Mesendoderm (in vitro differentiated cells): ENCODE measurements at regions not wholly inside any gene's neighbourhood (a gene's known extent, or its start where the extent isn't known, plus 50 kb on each side); places are given as distances from the start of the nearest gene placed in this dataset.

ENCODE experiments used
- DNase-seq: peaks from one replicate; pipeline ENCODE4 v3.0.0; 2013
- H2AK5ac ChIP-seq: 2 replicates; pipeline ENCODE4 v1.6.1; 2013; ENCODE audit warnings: low read length, inconsistent platforms
- H2BK120ac ChIP-seq: 2 replicates; pipeline ENCODE4 v1.6.1; 2013; ENCODE audit warnings: low read depth, mild to moderate bottlenecking, low read length, moderate library complexity, mixed read lengths
- H2BK15ac ChIP-seq: replicated peaks from 2 replicates; pipeline ENCODE4 v1.6.1; 2013; ENCODE audit warnings: low read depth, mild to moderate bottlenecking, moderate library complexity
- H2BK5ac ChIP-seq: 2 replicates; pipeline ENCODE4 v1.6.1; 2013; ENCODE audit warnings: low read length, inconsistent platforms
- H3K18ac ChIP-seq: 2 replicates; pipeline ENCODE4 v1.6.1; 2013; ENCODE audit warnings: mild to moderate bottlenecking, low read length, mixed read lengths
- H3K23ac ChIP-seq: one replicate; pipeline ENCODE4 v1.6.1; 2013; ENCODE audit warnings: low read length
- H3K27ac ChIP-seq: 2 replicates; pipeline ENCODE4 v1.5.1; 2013; ENCODE audit warnings: low read depth, mild to moderate bottlenecking, inconsistent platforms, low read length, moderate library complexity
- H3K27me3 ChIP-seq: 2 replicates; pipeline ENCODE4 v1.6.1; 2013; ENCODE audit warnings: low read length, control low read depth, mild to moderate bottlenecking, inconsistent platforms; ENCODE audit not compliant: insufficient read depth, poor library complexity
- H3K36me3 ChIP-seq: 2 replicates; pipeline ENCODE4 v1.6.1; 2013; ENCODE audit warnings: low read length, inconsistent platforms; ENCODE audit not compliant: control insufficient read depth, insufficient read depth
- H3K4ac ChIP-seq: one replicate; pipeline ENCODE4 v1.6.1; 2013; ENCODE audit warnings: low read depth, mild to moderate bottlenecking, low read length, moderate library complexity
- H3K4me1 ChIP-seq: 2 replicates; pipeline ENCODE4 v1.6.1; 2013; ENCODE audit warnings: low read depth, low read length, inconsistent platforms; ENCODE audit not compliant: control insufficient read depth
- H3K4me2 ChIP-seq: 2 replicates; pipeline ENCODE4 v1.6.1; 2013; ENCODE audit warnings: low read length
- H3K4me3 ChIP-seq: 2 replicates; pipeline ENCODE4 v1.5.1; 2013; ENCODE audit warnings: mild to moderate bottlenecking, low read length
- H3K56ac ChIP-seq: one replicate; pipeline ENCODE4 v1.6.1; 2013; ENCODE audit warnings: low read length
- H3K79me1 ChIP-seq: 2 replicates; pipeline ENCODE4 v1.6.1; 2013; ENCODE audit warnings: low read length, inconsistent platforms
- H3K79me2 ChIP-seq: 2 replicates; pipeline ENCODE4 v1.6.1; 2013; ENCODE audit warnings: mild to moderate bottlenecking, low read length; ENCODE audit not compliant: control insufficient read depth, insufficient read depth
- H3K9ac ChIP-seq: 2 replicates; pipeline ENCODE4 v1.6.1; 2013; ENCODE audit warnings: low read length, inconsistent platforms
- H4K5ac ChIP-seq: one replicate; pipeline ENCODE4 v1.6.1; 2013; ENCODE audit warnings: low read length
- H4K8ac ChIP-seq: one replicate; pipeline ENCODE4 v1.6.1; 2013; ENCODE audit warnings: low read depth, mild to moderate bottlenecking, control low read depth, low read length, moderate library complexity
- WGBS: extraction: QIAGEN DNeasy Blood & Tissue Kit; methylation state at CpG from one replicate; pipeline ENCODE4 v1.1.7; 2013; ENCODE audit warnings: low lambda C conversion rate, missing lambda C conversion rate; ENCODE audit not compliant: insufficient coverage; ENCODE audit errors: extremely low coverage; 5-methylcytosine and 5-hydroxymethylcytosine counted together

GRCh38 chr1:106717591-106717990 lies 338.9 kb upstream of the PRMT6 start:
- H2BK15ac ChIP-seq: no peak overlapping the region
- H3K4me2 ChIP-seq: no peak overlapping the region
- no CpG with 5 or more reads among the region's 7 CpGs for WGBS
- no peak overlapping the region for H3K56ac ChIP-seq
- H3K4me3 ChIP-seq: no peak overlapping the region
- no peak overlapping the region for H2AK5ac ChIP-seq
- no peak overlapping the region for H4K5ac ChIP-seq
- no peak overlapping the region for H2BK5ac ChIP-seq
- no peaks in the 10 kb centered on the region for H3K79me2 ChIP-seq
- H3K4ac ChIP-seq: no peak overlapping the region
- H3K36me3 ChIP-seq: no peaks in the 10 kb centered on the region
- H3K18ac ChIP-seq: no peak overlapping the region
- no peaks in the 10 kb centered on the region for H3K27me3 ChIP-seq
- H3K23ac ChIP-seq: no peak overlapping the region
- H3K9ac ChIP-seq: no peak overlapping the region
- no peak for DNase-seq
- H3K79me1 ChIP-seq: no peaks in the 10 kb centered on the region
- H4K8ac ChIP-seq: no peak overlapping the region
- H3K27ac ChIP-seq: no peak overlapping the region
- H2BK120ac ChIP-seq: no peak overlapping the region
- no peaks in the 10 kb centered on the region for H3K4me1 ChIP-seq

DNA sequence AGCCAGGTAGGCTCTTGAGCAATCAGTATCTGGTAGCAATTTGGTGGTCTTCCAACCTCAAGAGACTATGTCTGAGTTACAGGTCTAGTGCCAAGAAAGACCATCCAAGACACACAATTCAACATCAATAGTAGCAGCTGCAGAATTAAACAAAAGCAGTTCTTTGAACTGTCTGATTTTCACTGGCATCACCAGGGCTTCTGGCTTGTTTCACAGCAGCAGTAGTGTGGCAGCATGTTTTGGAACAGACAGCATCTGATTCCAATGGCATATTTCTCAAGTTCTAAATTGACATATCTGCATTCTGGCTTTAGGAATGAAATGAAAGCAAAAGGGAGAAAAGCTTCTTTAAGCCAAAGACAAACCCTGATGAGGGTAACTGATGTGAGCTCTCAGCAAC lies 334.7 kb upstream of the PRMT6 start:
- H3K4ac ChIP-seq: no peak overlapping the region
- no peak overlapping the region for H3K9ac ChIP-seq
- no peak overlapping the region for H2BK120ac ChIP-seq
- H2BK15ac ChIP-seq: no peak overlapping the region
- H4K8ac ChIP-seq: no peak overlapping the region
- H2AK5ac ChIP-seq: no peak overlapping the region
- no peaks in the 10 kb centered on the region for H3K27me3 ChIP-seq
- no peaks in the 10 kb centered on the region for H3K79me2 ChIP-seq
- H3K79me1 ChIP-seq: no peaks in the 10 kb centered on the region
- H3K23ac ChIP-seq: no peak overlapping the region
- H3K56ac ChIP-seq: no peak overlapping the region
- H3K4me3 ChIP-seq: no peak overlapping the region
- no peak overlapping the region for H3K18ac ChIP-seq
- H2BK5ac ChIP-seq: no peak overlapping the region
- H3K4me1 ChIP-seq: no peaks in the 10 kb centered on the region
- DNase-seq: no peak
- no peak overlapping the region for H3K4me2 ChIP-seq
- no peaks in the 10 kb centered on the region for H3K36me3 ChIP-seq
- H4K5ac ChIP-seq: no peak overlapping the region
- no peak overlapping the region for H3K27ac ChIP-seq

GRCh38 chr1:106722466-106722865 lies 334.0 kb upstream of the PRMT6 start:
- no CpG with 5 or more reads among the region's 1 CpG for WGBS
- Histone ChIP-seq H3K56ac (no peak overlapping the region), H3K23ac (no peak overlapping the region)

DNA sequence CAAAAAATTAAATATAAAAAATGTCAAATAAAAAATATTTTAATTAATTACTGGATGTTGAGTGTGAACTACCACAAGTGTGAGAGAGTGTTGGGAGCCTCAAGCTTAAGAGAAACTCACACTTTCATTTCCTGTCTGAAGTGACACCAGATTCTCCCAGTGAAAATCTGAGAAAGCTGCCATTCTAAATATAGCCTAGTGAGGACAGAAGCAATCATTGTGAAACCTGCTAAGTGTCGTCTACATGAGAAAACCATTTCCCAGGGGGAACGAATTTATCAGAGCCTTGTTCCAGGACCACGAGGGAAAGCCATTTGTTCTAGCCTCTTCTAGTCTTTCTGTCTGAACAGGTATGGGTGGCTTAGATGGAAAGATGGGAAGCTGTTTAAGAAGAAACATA lies 329.3 kb upstream of the PRMT6 start:
- Histone ChIP-seq H3K79me2 (no peaks in the 10 kb centered on the region), H3K56ac (no peak overlapping the region), H3K4me1 (no peaks in the 10 kb centered on the region), H3K18ac (no peak overlapping the region), H2BK120ac (no peak overlapping the region), H3K4ac (no peak overlapping the region), H3K27ac (no peak overlapping the region), H3K79me1 (no peaks in the 10 kb centered on the region), H4K5ac (no peak overlapping the region), H2AK5ac (no peak overlapping the region), H2BK15ac (no peak overlapping the region), H4K8ac (no peak overlapping the region), H2BK5ac (no peak overlapping the region), H3K36me3 (no peaks in the 10 kb centered on the region), H3K4me3 (no peak overlapping the region), H3K9ac (no peak overlapping the region), H3K27me3 (no peaks in the 10 kb centered on the region), H3K4me2 (no peak overlapping the region), H3K23ac (no peak overlapping the region)
- DNase-seq: peak; percentile 41
- no CpG with 5 or more reads among the region's 3 CpGs for WGBS

More at GRCh38 chr1:106722466-106722865, 334.0 kb upstream of the PRMT6 start:
- Histone ChIP-seq H3K79me2 (no peaks in the 10 kb centered on the region), H3K36me3 (no peaks in the 10 kb centered on the region), H2BK5ac (no peak overlapping the region), H3K4me2 (no peak overlapping the region), H2BK120ac (no peak overlapping the region), H3K4me1 (no peaks in the 10 kb centered on the region), H2BK15ac (no peak overlapping the region), H2AK5ac (no peak overlapping the region), H3K4me3 (no peak overlapping the region), H3K79me1 (no peaks in the 10 kb centered on the region), H3K27ac (no peak overlapping the region), H3K9ac (no peak overlapping the region), H4K8ac (no peak overlapping the region), H3K27me3 (no peaks in the 10 kb centered on the region), H4K5ac (no peak overlapping the region), H3K4ac (no peak overlapping the region), H3K18ac (no peak overlapping the region)
- no peak for DNase-seq

DNA sequence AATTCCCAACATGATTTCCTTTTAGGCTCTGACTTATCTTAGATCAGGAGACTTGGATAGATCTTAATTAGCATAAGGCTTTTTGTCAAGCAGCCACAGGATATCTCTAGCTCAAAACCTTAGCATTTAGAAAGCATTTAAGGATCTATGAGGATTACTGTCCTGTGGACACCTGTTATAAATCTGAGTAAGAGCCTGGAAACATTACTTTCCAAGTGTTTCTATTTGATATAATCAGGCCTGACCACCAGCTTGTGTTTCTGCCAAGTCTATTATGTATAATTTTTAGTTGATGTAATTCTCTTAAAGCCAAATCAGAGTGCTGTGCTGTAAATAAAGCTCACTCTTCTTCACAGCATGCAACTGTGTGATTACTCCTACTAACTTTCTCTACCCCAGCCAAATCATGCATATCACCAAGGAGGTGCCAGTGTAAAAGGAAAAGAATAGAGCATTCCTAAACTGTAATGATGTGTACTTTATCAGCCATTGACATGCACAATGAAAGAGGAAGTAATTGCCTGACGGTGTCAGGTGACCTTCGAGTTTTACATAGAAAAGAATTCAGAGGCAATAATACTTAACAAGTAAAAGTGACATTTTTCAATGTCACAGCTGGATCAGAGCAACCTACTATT lies 309.9 kb upstream of the PRMT6 start:
- Histone ChIP-seq H2BK120ac (no peak overlapping the region), H4K5ac (no peak overlapping the region), H3K27ac (no peak overlapping the region), H3K9ac (no peak overlapping the region), H3K79me2 (no peaks in the 10 kb centered on the region), H3K4me3 (no peak overlapping the region), H3K4me2 (no peak overlapping the region), H3K4ac (no peak overlapping the region), H3K79me1 (no peaks in the 10 kb centered on the region), H3K18ac (no peak overlapping the region), H2BK15ac (no peak overlapping the region), H3K56ac (no peak overlapping the region), H3K4me1 (peaks cover 3% of the 10 kb centered on the region), H3K36me3 (no peaks in the 10 kb centered on the region), H2AK5ac (no peak overlapping the region), H4K8ac (no peak overlapping the region), H2BK5ac (no peak overlapping the region), H3K23ac (no peak overlapping the region), H3K27me3 (no peaks in the 10 kb centered on the region)
- no CpG with 5 or more reads among the region's 2 CpGs for WGBS
- DNase-seq: peak; percentile 61

DNA sequence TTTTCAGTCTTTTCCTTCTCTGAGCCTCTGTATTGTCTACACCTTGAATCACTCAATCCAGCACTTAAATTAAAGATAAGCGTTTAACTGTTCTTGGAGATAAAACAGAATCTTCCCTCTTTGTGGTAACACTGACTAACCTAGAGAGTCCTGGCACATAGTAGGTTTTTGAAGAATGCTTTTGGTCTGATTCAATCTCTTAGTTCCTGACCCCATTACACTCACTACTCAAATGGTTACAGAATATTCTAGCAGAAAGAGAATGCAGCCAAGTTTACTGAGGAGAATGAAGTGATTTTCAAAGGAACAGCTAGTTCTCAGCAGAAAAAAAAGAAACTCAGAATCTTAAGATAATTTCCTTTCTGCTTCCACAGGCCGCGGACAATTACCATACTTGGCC lies 309.2 kb upstream of the PRMT6 start:
- peak; percentile 41 for DNase-seq

More for the DNA sequence above, 309.2 kb upstream of the PRMT6 start:
- H3K27ac ChIP-seq: no peak overlapping the region
- H3K4me3 ChIP-seq: no peak overlapping the region
- peaks cover 3% of the 10 kb centered on the region for H3K4me1 ChIP-seq
- H3K9ac ChIP-seq: no peak overlapping the region
- no peaks in the 10 kb centered on the region for H3K27me3 ChIP-seq
- no peaks in the 10 kb centered on the region for H3K79me1 ChIP-seq
- H4K8ac ChIP-seq: no peak overlapping the region
- peak overlapping the region; percentile 64 for H3K18ac ChIP-seq
- no peak overlapping the region for H2BK15ac ChIP-seq
- H4K5ac ChIP-seq: no peak overlapping the region
- H2AK5ac ChIP-seq: no peak overlapping the region
- no peak overlapping the region for H3K56ac ChIP-seq
- no peak overlapping the region for H3K23ac ChIP-seq
- no peak overlapping the region for H3K4ac ChIP-seq
- H2BK5ac ChIP-seq: no peak overlapping the region
- no CpG with 5 or more reads among the region's 3 CpGs for WGBS
- no peaks in the 10 kb centered on the region for H3K79me2 ChIP-seq
- no peaks in the 10 kb centered on the region for H3K36me3 ChIP-seq
- no peak overlapping the region for H2BK120ac ChIP-seq
- H3K4me2 ChIP-seq: no peak overlapping the region
